Loucy (cell line): ENCODE measurements at regions not wholly inside any gene's neighbourhood (a gene's known extent, or its start where the extent isn't known, plus 50 kb on each side); places are given as distances from the start of the nearest gene placed in this dataset.

ENCODE experiments used
- CTCF ChIP-seq: fragments of 200-600 bp; sonication (generic); conservative IDR thresholded peaks from 2 replicates; pipeline ENCODE4 v1.5.1; 2014; ENCODE audit warnings: mild to moderate bottlenecking, antibody characterized with exemption, low read length
- EZH2phosphoT487 ChIP-seq: fragments of 200-600 bp; IDR thresholded peaks from 2 replicates; pipeline ENCODE4 v1.6.1; 2018; ENCODE audit warnings: antibody characterized with exemption, mild to moderate bottlenecking, moderate library complexity, borderline replicate concordance

- TF ChIP-seq CTCF (no peak), EZH2phosphoT487 (no peak)
These were observed 147.4 kb upstream of the HTR1E start for GRCh38 chr6:86789779-86790411.
